ENCODE measurements at regions not wholly inside any gene's neighbourhood (a gene's known extent, or its start where the extent isn't known, plus 50 kb on each side); places are given as distances from the start of the nearest gene placed in this dataset.

DNA sequence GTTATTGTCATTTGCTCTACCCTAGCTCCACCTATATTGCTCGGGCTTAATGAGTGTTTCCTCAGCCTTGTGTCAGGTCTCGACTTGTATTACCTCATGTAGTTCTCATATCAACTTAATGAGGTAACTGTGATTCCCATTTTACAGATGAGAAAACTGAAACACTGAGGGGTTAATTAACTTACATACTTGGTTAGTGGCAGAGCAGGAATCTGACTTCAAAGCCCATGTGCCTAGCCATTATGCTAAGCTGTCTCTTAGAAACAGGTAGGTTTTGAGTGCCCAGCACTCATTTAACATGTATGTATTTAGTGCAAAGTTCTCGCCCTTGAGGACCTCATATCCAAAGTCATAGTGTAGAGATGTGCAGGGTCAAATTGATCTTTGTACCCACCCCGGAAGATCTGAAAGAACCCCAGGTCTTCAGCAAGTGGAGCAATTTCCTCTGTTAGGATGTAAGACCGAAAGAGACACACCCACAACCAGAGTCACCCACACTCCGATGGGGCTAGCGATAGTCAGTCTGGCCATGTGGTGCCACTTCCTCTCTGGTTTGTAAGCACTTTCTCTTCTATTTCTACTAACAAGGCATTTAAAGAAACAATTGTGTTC lies 121.0 kb upstream of the SLC39A10 start:
- intact Hi-C loops (cut with micrococcal nuclease) = loop anchor here (2.0 kb wide), 1 partner anchor 121 kb away; the partner anchor contains the start of gene SLC39A10

DNA sequence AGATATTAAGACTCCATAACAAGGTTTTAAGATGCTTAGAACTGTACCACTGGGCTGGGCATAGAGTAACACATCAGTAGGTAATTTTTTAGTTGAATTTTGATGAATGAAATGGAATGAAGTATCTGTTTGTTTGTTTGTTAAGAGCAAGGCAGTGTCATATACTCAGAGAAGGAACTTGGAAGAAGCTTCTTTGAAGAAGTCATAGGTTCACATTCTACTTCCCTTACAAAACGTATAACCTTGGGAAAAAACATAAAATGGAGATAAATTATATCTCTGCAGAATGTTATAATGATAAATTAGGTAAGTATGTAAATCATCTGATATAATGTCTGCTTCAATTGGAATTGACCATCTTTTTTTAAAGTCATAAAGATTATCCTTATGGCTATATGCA lies 122.1 kb upstream of the SLC39A10 start:
- DNase-seq (no peak), ATAC-seq (no peak)
- POLR2A ChIA-PET (ENCODE audit: unreplicated experiment) = no interaction called here
- Histone ChIP-seq H3K4me3 (ENCODE audit: low read length) (no peak overlapping the region), H3K9me2 (replicated peaks; ENCODE audit: low read length) (no peaks in the 10 kb centered on the region), H3K4me1 (ENCODE audit: insufficient read depth, low read length) (peaks cover 23% of the 10 kb centered on the region), H3K9ac (ENCODE audit: low read length) (no peak overlapping the region), H3K79me2 (ENCODE audit: low read length) (no peaks in the 10 kb centered on the region), H3K9me3 (ENCODE audit: low read length) (no peaks in the 10 kb centered on the region), H4K20me1 (ENCODE audit: low read length) (no peaks in the 10 kb centered on the region), H3K36me3 (ENCODE audit: low read depth, low read length) (no peaks in the 10 kb centered on the region), H3F3A (ENCODE audit: low read length, unreplicated experiment) (no peaks in the 10 kb centered on the region), H3K27ac (ENCODE audit: low read length) (peak overlapping the region; percentile 54; the same call in 1 of the 2 replicates), H2AFZ (ENCODE audit: low read length) (no peak overlapping the region), H3K4me2 (ENCODE audit: low read length) (no peak overlapping the region), H3K27me3 (ENCODE audit: low read length) (no peaks in the 10 kb centered on the region)
- no TSS peak for BruUV-seq (replicated peaks)
- TF ChIP-seq EZH2 (IDR thresholded peaks at IDR 0.05; ENCODE audit: low read length, unreplicated experiment) (no peak), EZH2phosphoT487 (IDR thresholded peaks at IDR 0.05; ENCODE audit: borderline replicate concordance, low read length) (no peak)
- TF ChIP-seq, protein P1, sequence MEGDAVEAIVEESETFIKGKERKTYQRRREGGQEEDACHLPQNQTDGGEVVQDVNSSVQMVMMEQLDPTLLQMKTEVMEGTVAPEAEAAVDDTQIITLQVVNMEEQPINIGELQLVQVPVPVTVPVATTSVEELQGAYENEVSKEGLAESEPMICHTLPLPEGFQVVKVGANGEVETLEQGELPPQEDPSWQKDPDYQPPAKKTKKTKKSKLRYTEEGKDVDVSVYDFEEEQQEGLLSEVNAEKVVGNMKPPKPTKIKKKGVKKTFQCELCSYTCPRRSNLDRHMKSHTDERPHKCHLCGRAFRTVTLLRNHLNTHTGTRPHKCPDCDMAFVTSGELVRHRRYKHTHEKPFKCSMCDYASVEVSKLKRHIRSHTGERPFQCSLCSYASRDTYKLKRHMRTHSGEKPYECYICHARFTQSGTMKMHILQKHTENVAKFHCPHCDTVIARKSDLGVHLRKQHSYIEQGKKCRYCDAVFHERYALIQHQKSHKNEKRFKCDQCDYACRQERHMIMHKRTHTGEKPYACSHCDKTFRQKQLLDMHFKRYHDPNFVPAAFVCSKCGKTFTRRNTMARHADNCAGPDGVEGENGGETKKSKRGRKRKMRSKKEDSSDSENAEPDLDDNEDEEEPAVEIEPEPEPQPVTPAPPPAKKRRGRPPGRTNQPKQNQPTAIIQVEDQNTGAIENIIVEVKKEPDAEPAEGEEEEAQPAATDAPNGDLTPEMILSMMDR (conservative IDR thresholded peaks at IDR 0.05; ENCODE audit: low read depth, low read length) = no peak
- CTCF ChIA-PET = interaction anchor here (1.7 kb wide), 1 partner anchor 122 kb away, joined by 13 read pairs; the partner anchor contains the start of gene SLC39A10
- intact Hi-C loops (cut with micrococcal nuclease) = loop anchor here (2.0 to 5.0 kb wide), 2 partner anchors 38 to 122 kb away; partner anchors contain the start of gene SLC39A10

More for the DNA sequence above, 121.0 kb upstream of the SLC39A10 start:
- CTCF ChIA-PET = no interaction called here
- H3K27me3 ChIP-seq (ENCODE audit: low read length) = no peaks in the 10 kb centered on the region
- no peak overlapping the region for H3K4me2 ChIP-seq (ENCODE audit: low read length)
- H3K4me3 ChIP-seq (ENCODE audit: low read length) = no peak overlapping the region
- no peak for ATAC-seq
- no peak overlapping the region for H3K27ac ChIP-seq (ENCODE audit: low read length)
- H3F3A ChIP-seq (ENCODE audit: low read length, unreplicated experiment) = no peaks in the 10 kb centered on the region
- H3K9me2 ChIP-seq (replicated peaks; ENCODE audit: low read length) = no peaks in the 10 kb centered on the region
- H3K79me2 ChIP-seq (ENCODE audit: low read length) = no peaks in the 10 kb centered on the region
- no peaks in the 10 kb centered on the region for H3K9me3 ChIP-seq (ENCODE audit: low read length)
- H4K20me1 ChIP-seq (ENCODE audit: low read length) = no peaks in the 10 kb centered on the region
- TF ChIP-seq, protein P1 (conservative IDR thresholded peaks at IDR 0.05; ENCODE audit: low read depth, low read length) = no peak
- no peak for TF ChIP-seq EZH2phosphoT487 (IDR thresholded peaks at IDR 0.05; ENCODE audit: borderline replicate concordance, low read length)
- no peak for TF ChIP-seq EZH2 (IDR thresholded peaks at IDR 0.05; ENCODE audit: low read length, unreplicated experiment)
- H3K9ac ChIP-seq (ENCODE audit: low read length) = no peak overlapping the region
- H2AFZ ChIP-seq (ENCODE audit: low read length) = no peak overlapping the region
- no peaks in the 10 kb centered on the region for H3K36me3 ChIP-seq (ENCODE audit: low read depth, low read length)
- POLR2A ChIA-PET (ENCODE audit: unreplicated experiment) = no interaction called here
- H3K4me1 ChIP-seq (ENCODE audit: insufficient read depth, low read length) = peaks cover 23% of the 10 kb centered on the region
- DNase-seq = no peak
- no TSS peak for BruUV-seq (replicated peaks)
